Gastroesophageal sphincter (tissue), 3 donors: ENCODE measurements at regions not wholly inside any gene's neighbourhood (a gene's known extent, or its start where the extent isn't known, plus 50 kb on each side); places are given as distances from the start of the nearest gene placed in this dataset.

Experiments
- POLR2AphosphoS5 ChIP-seq: sonication (generic); formaldehyde crosslinking; IDR thresholded peaks from one replicate; pipeline ENCODE4 v1.6.1; 2017; ENCODE audit warnings: antibody characterized with exemption
- TF ChIP-seq, protein P1 (sequence below), 4 experiments: fragments of 200-600 bp in 2 of 4; fragments of 450-650 bp in 2 of 4; sonication (generic) in 1 of 4; IDR thresholded peaks; one replicate each; pipeline ENCODE4 v1.5.1; 2017 to 2019; ENCODE audit warnings: antibody characterized with exemption in 4 of 4, mild to moderate bottlenecking in 2 of 4, moderate library complexity in 2 of 4

DNA sequence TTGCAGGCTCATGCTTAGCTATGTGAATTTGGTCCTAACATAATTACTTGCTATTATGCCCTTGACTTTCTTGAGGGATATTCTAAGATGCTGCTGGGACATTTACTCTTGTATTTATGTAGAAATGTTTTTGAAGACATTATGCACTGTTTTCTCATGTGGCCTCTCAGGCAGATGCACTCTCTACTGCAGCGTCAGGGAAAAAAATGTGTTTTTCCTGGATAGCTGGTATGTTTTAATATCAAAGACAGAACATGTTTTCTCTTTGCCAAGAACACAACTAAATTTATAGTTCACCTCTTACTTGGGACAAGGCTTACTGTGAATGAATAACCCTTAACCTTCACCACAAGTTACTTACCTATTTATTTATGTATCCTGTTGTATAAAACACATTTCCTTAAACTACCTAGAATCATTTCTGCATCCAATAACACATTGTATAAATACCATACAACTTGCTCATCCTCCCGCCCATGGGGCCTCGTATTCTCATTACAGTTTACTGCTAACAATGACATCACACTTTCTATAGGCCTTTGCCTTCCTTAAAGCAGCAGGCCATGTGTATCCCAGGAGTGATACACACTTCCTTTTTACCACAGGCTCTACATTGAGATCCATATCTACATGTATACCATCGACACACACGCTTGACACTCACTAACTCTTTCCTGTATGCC is 178.7 kb downstream of the SLIT2 start:
- TF ChIP-seq, protein P1, sequence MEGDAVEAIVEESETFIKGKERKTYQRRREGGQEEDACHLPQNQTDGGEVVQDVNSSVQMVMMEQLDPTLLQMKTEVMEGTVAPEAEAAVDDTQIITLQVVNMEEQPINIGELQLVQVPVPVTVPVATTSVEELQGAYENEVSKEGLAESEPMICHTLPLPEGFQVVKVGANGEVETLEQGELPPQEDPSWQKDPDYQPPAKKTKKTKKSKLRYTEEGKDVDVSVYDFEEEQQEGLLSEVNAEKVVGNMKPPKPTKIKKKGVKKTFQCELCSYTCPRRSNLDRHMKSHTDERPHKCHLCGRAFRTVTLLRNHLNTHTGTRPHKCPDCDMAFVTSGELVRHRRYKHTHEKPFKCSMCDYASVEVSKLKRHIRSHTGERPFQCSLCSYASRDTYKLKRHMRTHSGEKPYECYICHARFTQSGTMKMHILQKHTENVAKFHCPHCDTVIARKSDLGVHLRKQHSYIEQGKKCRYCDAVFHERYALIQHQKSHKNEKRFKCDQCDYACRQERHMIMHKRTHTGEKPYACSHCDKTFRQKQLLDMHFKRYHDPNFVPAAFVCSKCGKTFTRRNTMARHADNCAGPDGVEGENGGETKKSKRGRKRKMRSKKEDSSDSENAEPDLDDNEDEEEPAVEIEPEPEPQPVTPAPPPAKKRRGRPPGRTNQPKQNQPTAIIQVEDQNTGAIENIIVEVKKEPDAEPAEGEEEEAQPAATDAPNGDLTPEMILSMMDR (IDR thresholded peaks at IDR 0.05), result no peak
- no peak for TF ChIP-seq POLR2AphosphoS5
